HG02798 (cell line): ENCODE measurements at regions not wholly inside any gene's neighbourhood (a gene's known extent, or its start where the extent isn't known, plus 50 kb on each side); places are given as distances from the start of the nearest gene placed in this dataset.

Experiments
- ATAC-seq: cut with Tn5 transposase; IDR thresholded peaks from one replicate; pipeline ENCODE4 v1.9.1; 2021; ENCODE audit warnings: mild to moderate bottlenecking; ENCODE audit not compliant: unreplicated experiment, poor library complexity

- ATAC-seq, result no peak
These were observed 319.4 kb downstream of the TLR4 start for GRCh38 chr9:118023644-118024043.

DNA sequence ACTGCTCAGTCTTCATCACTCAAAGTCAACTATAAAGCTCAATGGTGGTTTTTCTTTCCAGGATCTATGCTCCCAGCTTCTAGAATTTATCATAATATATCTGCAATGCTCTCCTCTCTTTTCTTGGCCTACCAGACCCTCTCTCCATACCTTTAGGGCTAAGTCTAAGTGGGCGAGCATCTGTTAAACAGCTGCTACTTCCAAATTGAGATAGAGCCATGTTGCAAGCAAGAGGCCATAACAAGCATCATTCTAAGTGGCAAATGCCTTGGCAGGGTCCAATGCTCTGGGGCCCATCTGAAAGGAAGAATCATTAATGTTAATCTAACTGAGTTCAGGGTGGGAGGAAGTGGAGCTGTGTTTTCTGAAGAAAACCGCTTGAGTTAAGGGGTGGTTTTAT is 324.0 kb downstream of the TLR4 start:
- ATAC-seq, result no peak

GRCh38 chr9:118029425-118029824 is 325.2 kb downstream of the TLR4 start:
- no peak for ATAC-seq

DNA sequence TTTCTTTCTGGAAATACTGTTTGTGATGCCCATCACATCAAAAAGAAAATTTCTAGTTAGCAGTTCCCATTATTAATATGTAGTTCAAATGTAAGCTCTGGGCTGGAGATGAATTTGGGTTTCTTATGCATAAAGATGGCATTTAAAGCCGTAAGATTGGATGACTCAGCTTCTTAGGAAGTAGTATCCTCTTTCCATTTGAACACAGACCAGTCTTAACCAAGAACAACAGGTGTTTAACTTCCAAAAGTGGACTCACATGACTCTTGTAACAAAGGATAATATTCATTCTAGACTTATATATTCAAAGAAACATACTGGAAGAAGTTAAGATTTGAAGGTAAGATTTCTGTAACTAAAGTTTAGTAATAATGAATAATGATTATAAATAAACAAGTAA is 330.5 kb downstream of the TLR4 start:
- no peak for ATAC-seq

GRCh38 chr9:118038713-118039112 is 334.5 kb downstream of the TLR4 start:
- no peak for ATAC-seq

- no peak for ATAC-seq
These were observed 354.0 kb downstream of the TLR4 start for GRCh38 chr9:118058227-118058626.

DNA sequence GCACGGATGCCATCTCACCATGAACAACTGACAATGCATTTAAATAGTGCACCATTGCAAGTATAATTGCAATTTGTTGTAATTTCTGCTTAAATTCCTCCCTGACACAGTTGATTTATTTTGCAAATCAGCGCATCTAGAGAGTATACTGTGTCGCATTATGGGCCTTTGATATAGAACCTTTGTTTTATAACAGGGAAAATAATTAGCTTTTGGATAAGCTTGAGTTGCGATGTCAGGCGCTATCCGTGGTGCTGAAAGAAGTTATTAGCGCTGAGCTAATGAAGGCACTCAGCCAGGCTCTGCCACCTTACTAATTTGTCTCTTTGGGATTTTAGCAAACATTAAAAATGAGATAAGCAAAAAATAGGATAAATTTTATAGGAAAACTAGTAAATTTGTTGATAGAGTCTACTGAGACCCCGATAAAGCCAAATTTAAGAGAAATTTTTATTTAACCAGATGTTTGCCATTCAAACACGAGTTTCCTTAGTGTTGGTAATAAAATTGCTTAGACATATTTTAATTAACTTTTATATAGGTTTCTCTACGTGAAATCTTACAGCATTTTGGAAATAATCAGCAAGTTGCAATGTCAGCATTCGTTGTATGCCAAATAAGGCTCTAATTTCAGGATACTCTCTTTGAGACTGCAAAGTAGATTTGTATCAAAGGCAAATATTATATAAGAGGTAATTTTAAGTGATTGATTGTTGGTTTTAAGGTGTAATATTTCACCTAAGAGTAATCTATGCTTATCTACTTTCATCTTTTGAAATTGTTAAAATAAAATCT is 355.5 kb downstream of the TLR4 start:
- ATAC-seq, result no peak

GRCh38 chr9:118083161-118083560 is 379.0 kb downstream of the TLR4 start:
- no peak for ATAC-seq

- ATAC-seq, result no peak
These were observed 383.9 kb downstream of the TLR4 start for GRCh38 chr9:118088090-118088489.

DNA sequence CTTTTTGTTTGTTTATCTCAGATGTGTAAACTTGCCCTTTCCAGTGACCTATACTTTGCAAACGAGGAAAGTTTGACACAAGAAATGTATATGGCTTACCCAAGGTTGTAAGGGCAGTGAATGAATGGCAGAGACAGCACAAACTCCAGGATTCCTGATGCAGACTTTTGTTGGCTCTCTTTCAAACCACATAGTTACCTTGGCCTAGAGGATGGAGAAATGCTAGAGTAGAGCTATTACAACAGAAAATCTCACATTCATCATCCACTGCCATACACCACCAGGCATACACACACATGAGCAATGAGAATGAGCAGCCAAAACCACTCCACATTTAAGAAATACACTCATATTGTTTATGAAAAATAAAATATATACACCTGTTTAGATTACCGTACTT is 387.0 kb downstream of the TLR4 start:
- no peak for ATAC-seq

- no peak for ATAC-seq
These were observed 387.7 kb downstream of the TLR4 start for GRCh38 chr9:118091711-118092500.

DNA sequence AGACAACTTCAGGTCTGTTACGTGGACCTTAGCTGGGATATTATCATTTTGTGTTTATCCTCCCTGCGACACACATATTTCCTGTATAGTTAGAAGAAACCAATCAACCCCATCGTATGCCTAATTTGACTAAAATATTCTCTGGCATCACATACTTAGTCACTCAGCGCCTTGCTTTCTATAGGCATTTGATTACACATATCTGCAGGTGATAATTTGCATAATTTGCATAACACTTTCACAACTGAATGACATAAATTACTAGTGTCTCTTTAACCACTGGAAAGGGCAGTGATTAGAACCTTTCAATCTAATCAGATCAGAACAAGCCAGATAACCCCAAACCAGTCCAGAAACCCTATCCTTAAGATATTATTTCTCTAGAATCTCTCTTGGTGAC is 390.2 kb downstream of the TLR4 start:
- no peak for ATAC-seq

DNA sequence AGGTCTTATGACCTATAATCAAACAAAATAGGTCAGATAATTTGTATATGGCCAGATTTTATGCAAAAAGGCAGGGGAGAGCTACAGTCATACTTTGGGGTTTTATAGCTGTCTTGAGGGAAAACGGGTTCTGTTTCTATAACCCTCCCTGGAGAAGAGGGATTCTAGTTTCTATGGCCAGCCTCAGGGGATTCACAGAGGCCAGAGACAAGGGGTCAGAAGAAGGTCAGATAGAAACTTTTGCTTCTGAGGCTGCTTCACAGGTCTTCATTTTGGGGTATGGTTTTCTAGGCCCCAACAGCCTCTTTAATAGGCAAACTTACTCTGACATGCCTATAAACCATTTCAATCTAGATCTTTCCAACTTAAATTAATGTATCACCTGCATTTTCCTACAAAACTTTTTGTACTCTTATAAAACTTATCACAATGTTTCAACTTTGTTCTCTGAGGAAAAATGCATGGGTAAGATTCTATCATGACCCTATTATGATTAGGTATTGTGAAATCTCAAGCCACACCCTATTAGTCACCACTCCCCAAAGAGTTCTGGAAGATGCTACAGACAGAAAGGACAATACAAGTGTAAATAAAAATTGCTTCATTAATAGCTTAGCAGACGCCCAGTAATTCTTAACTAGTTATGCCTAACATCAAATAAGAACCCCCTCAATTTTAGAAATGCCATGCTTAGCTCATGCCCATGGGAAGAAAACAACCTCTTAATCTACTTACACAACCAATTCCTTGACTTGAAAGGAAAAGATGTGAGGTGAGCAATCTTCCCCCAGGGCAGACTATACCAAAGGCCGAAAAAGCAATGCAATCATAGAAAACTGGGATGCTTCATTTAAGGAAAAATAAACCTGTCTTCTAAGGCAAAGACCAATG is 396.6 kb downstream of the TLR4 start:
- ATAC-seq, result no peak

DNA sequence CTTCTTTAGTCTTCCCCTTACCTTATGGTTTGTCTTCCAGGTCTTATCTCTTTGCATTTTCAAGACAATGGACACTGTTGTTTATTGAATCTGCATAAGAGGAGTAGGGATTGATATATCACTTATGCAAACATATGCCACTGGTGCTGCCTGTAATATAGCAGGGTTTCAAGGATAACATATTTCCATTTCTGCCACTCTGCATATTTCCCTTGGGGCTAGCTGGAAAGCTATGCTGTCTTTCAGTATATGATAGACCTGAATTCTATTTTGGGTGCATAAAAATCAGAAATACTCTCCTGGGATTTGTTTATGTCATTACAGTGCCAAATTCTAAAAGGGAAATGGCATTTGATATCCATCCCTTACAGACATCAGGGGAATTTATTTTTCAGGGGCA is 400.2 kb downstream of the TLR4 start:
- ATAC-seq, result no peak

- ATAC-seq, result no peak
These were observed 404.8 kb downstream of the TLR4 start for GRCh38 chr9:118108971-118109370.

DNA sequence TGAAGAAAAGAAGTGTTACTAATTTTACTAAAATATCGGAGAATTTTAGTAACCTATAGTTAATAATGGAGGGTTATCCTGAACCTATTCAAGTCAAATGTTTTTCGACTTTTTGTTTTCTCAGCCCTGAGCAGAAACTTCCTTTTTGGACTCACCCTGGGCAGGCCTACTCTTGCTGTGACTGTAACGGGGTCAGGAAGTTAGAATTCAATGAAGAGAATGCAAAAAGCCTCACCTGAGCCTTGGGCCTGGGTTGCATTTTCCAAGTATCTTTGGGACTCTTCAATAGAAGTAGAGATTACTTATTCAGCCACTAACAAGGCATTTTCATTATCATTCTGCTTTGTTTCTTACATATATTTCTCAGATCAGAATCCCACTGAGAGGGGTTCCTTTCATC is 405.3 kb downstream of the TLR4 start:
- no peak for ATAC-seq

DNA sequence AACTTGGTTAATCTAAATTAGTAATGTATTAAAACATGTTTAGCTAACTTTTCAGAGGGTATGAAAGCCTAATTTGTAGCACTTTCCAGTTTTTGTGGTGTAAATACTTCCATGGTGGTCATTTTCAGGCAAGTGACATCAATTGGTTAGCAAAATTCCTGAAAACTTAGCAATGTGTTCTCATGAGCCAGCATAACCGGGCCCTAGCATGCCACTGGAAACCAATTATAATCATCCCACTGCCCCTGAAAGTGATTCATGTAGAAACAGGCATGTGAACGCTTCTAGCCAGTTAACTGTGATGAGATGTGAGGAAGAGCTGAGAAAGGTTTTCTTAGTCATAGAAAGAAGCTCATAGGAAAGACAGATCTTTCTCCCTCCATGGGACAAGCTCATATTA is 417.2 kb downstream of the TLR4 start:
- ATAC-seq, result no peak

GRCh38 chr9:118128313-118128712 is 424.1 kb downstream of the TLR4 start:
- no peak for ATAC-seq

DNA sequence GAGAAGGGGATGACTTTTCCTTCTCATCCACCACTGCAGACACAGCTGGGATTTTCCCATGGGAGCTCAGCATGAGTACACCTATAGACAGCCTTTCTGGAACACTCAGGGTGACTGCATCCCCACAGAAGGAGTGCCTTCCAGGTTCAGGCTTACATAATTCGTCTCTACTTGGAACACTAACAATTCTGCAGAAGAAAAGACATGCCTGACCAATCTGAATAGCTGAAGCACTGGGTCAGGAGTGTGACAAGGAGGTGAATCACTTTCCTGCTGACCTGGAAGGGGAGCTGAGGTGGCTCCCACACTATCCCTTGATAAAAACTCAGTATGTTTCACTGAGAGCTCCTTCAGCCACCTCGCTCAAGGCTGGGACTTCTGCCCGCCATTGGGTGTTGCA is 425.3 kb downstream of the TLR4 start:
- ATAC-seq, result no peak

DNA sequence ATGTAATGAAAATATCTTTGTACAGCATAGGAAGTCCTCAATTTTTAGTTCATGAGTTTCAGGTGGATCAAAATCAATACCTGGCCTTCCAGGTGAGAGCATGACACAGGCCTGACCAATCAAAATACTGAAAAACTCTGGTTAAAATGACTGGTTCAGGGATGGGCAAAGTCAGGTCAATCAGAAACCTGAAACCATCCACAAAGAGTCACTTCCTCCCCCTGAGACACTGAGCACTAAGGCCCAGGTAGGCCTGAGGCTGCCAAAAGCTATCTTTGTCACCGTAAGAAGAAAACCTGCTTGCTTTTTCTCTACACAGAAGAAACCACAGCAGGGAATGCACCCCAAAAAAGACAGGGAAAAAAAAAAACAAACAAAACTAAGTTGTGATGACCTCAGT is 444.8 kb downstream of the TLR4 start:
- no peak for ATAC-seq

DNA sequence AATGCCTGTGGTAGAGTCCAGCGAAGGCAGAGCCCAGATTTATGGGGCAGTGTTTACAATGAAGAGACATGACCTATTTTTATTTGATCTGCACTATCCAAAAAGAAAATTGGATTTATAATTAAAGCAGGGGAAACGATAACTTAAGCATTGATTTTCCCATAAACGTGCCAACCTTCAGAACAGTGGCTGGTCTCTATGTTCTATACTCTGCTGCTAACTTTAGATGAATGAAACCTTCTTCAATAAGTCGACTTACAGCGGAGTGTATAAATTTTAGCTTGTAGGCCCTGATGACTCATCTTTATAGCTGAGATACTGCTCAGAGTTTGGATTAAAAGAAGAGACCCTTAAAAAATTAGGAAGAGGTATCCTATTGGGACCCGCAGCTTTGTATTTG is 452.6 kb downstream of the TLR4 start:
- ATAC-seq, result no peak
